Neural cell (in vitro differentiated cells): ENCODE measurements at regions not wholly inside any gene's neighbourhood (a gene's known extent, or its start where the extent isn't known, plus 50 kb on each side); places are given as distances from the start of the nearest gene placed in this dataset.

Source experiments
- H2AFZ ChIP-seq: fragments of 200-600, 300-800 bp; sonication (generic), shearing (Covaris generic); 2 replicates; pipeline ENCODE4 v1.6.0; 2014; ENCODE audit warnings: low read depth, mild to moderate bottlenecking, antibody characterized with exemption, low read length, moderate library complexity
- H3F3A ChIP-seq: fragments of 200-600 bp; shearing (Covaris generic); 2 replicates; pipeline ENCODE4 v1.6.1; 2016; ENCODE audit warnings: mild to moderate bottlenecking, moderate library complexity, mixed read lengths, antibody characterized with exemption, low read length; ENCODE audit not compliant: insufficient read depth, poor library complexity, severe bottlenecking
- H3K27ac ChIP-seq: fragments of 200-600, 300-800 bp; sonication (generic), shearing (Covaris generic); 2 replicates; pipeline ENCODE4 v1.5.1; 2014; ENCODE audit warnings: mild to moderate bottlenecking, low read length, moderate library complexity
- H3K27me3 ChIP-seq: fragments of 300-800, 200-600 bp; sonication (generic), shearing (Covaris generic); 2 replicates; pipeline ENCODE4 v1.6.0; 2014; ENCODE audit warnings: mild to moderate bottlenecking, low read depth, low read length, moderate library complexity; ENCODE audit not compliant: insufficient read depth
- H3K36me3 ChIP-seq: fragments of 300-800, 200-600 bp; sonication (generic), shearing (Covaris generic); 2 replicates; pipeline ENCODE4 v1.5.1; 2014; ENCODE audit warnings: mild to moderate bottlenecking, antibody characterized with exemption, low read length, moderate library complexity; ENCODE audit not compliant: insufficient read depth
- H3K4me2 ChIP-seq: fragments of 300-800, 200-600 bp; sonication (generic), shearing (Covaris generic); 2 replicates; pipeline ENCODE4 v1.6.0; 2014; ENCODE audit warnings: mild to moderate bottlenecking, low read length
- H3K4me3 ChIP-seq: fragments of 300-800, 200-600 bp; sonication (generic), shearing (Covaris generic); 2 replicates; pipeline ENCODE4 v1.5.1; 2014; ENCODE audit warnings: mild to moderate bottlenecking, low read length, moderate library complexity
- H3K79me2 ChIP-seq: fragments of 200-600 bp; shearing (Covaris generic); replicated peaks from 2 replicates; pipeline ENCODE4 v1.6.0; 2014; ENCODE audit warnings: mild to moderate bottlenecking, low read length, moderate library complexity; ENCODE audit not compliant: insufficient read depth
- H3K9ac ChIP-seq: fragments of 300-800, 200-600 bp; sonication (generic), shearing (Covaris generic); 2 replicates; pipeline ENCODE4 v1.6.1; 2016; ENCODE audit warnings: mild to moderate bottlenecking, low read length, mixed read lengths
- H3K9me2 ChIP-seq: fragments of 200-600 bp; shearing (Covaris generic); 2 replicates; pipeline ENCODE4 v1.6.1; 2016; ENCODE audit warnings: mild to moderate bottlenecking, low read length, mixed read lengths; ENCODE audit not compliant: insufficient read depth
- H3K9me3 ChIP-seq: fragments of 200-600, 300-800 bp; sonication (generic), shearing (Covaris generic); 2 replicates; pipeline ENCODE4 v1.6.1; 2016; ENCODE audit warnings: mild to moderate bottlenecking, mixed run types, low read length, moderate library complexity, mixed read lengths
- H4K20me1 ChIP-seq: fragments of 200-600 bp; shearing (Covaris generic); 2 replicates; pipeline ENCODE4 v1.6.1; 2016; ENCODE audit warnings: mild to moderate bottlenecking, mixed run types; ENCODE audit not compliant: insufficient read depth
- CTCF ChIP-seq: fragments of 450-650 bp; IDR thresholded peaks from 2 replicates; pipeline ENCODE4 v1.5.1; 2014; ENCODE audit warnings: antibody characterized with exemption, mild to moderate bottlenecking, moderate library complexity; ENCODE audit not compliant: poor library complexity, severe bottlenecking
- EP300 ChIP-seq: fragments of 450-650 bp; conservative IDR thresholded peaks from 2 replicates; pipeline ENCODE4 v1.6.1; 2014; ENCODE audit warnings: antibody characterized with exemption, mild to moderate bottlenecking, moderate library complexity; ENCODE audit not compliant: poor library complexity, severe bottlenecking
- EZH2 ChIP-seq: fragments of 200-600, 300-800 bp; shearing (Covaris generic), sonication (generic); IDR thresholded peaks from 2 replicates; pipeline ENCODE4 v1.6.1; 2014; ENCODE audit warnings: antibody characterized with exemption, low read length, borderline replicate concordance, mild to moderate bottlenecking; ENCODE audit not compliant: insufficient read depth, poor library complexity, severe bottlenecking
- MXI1 ChIP-seq: fragments of 450-650 bp; conservative IDR thresholded peaks from 2 replicates; pipeline ENCODE4 v1.6.1; 2014; ENCODE audit warnings: antibody characterized with exemption, mild to moderate bottlenecking; ENCODE audit not compliant: poor library complexity, severe bottlenecking
- POLR2AphosphoS5 ChIP-seq: IDR thresholded peaks from 2 replicates; pipeline ENCODE4 v1.6.1; 2012
- RAD21 ChIP-seq: fragments of 450-650 bp; conservative IDR thresholded peaks from 2 replicates; pipeline ENCODE4 v1.6.1; 2014; ENCODE audit warnings: antibody characterized with exemption, mild to moderate bottlenecking, moderate library complexity
- REST ChIP-seq: IDR thresholded peaks from 2 replicates; pipeline ENCODE4 v1.6.1; 2012; ENCODE audit warnings: borderline replicate concordance
- SMC3 ChIP-seq: fragments of 450-650 bp; conservative IDR thresholded peaks from 2 replicates; pipeline ENCODE4 v1.6.1; 2014; ENCODE audit warnings: antibody characterized with exemption, mild to moderate bottlenecking, moderate library complexity; ENCODE audit not compliant: poor library complexity
- TAF1 ChIP-seq: IDR thresholded peaks from 2 replicates; pipeline ENCODE4 v1.6.1; 2012; ENCODE audit warnings: low read depth

DNA sequence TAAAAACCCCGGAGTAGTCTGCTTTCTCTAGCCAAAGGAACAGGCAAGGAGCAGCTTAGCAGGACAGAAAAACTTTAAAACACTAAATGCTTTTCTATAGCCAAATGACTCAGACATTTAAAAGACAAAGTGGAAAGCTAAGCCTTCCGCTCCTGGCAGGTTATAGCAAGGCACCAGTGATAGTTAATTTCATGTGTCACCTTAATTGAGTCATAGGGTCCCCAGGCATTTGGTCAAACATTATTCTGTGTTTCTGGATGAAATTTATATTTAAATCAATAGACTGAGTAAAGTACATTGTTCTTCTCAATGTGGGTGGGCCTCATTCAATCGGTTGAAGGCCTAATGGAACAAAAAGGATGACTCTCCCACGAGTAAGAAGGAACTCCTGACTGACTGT lies 885.7 kb upstream of the ADGRL3 start:
- H3K79me2 ChIP-seq = no peaks in the 10 kb centered on the region
- H3F3A ChIP-seq = no peaks in the 10 kb centered on the region
- TF ChIP-seq TAF1 = no peak
- no peak for TF ChIP-seq MXI1
- no peak for TF ChIP-seq CTCF
- no peak for TF ChIP-seq SMC3
- TF ChIP-seq REST = no peak
- TF ChIP-seq RAD21 = no peak
- no peak for TF ChIP-seq EZH2
- TF ChIP-seq POLR2AphosphoS5 = no peak
- TF ChIP-seq EP300 = no peak
- H3K9ac ChIP-seq = no peak overlapping the region
- H3K27me3 ChIP-seq = no peaks in the 10 kb centered on the region
- H2AFZ ChIP-seq = no peak overlapping the region
- no peak overlapping the region for H3K4me3 ChIP-seq
- no peak overlapping the region for H3K27ac ChIP-seq
- H4K20me1 ChIP-seq = no peaks in the 10 kb centered on the region
- H3K36me3 ChIP-seq = no peaks in the 10 kb centered on the region
- no peaks in the 10 kb centered on the region for H3K9me3 ChIP-seq
- H3K9me2 ChIP-seq = no peaks in the 10 kb centered on the region
- no peak overlapping the region for H3K4me2 ChIP-seq

DNA sequence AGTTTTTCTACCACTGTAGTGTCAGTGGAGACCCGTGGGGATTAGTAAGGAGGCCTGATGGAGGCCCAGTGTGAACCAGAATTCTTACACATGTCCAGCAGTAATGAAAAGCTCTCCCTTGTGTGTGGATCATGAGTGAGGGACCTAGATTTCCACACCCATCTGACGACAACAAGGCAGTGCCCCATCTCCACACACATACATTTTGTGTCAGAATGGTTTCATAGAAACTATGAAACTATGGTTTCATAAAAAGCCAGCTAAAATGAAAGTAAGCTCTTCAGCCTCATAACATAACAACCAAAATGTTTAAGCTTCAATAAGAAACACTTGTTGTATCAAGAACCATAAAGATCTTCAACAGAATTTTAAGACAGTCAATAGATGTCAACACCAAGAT lies 884.5 kb upstream of the ADGRL3 start:
- Histone ChIP-seq H2AFZ (no peak overlapping the region), H3K27ac (no peak overlapping the region), H3K9me2 (no peaks in the 10 kb centered on the region), H3K36me3 (no peaks in the 10 kb centered on the region), H4K20me1 (no peaks in the 10 kb centered on the region), H3F3A (no peaks in the 10 kb centered on the region), H3K9me3 (no peaks in the 10 kb centered on the region), H3K27me3 (no peaks in the 10 kb centered on the region), H3K4me2 (no peak overlapping the region), H3K4me3 (no peak overlapping the region), H3K9ac (no peak overlapping the region), H3K79me2 (no peaks in the 10 kb centered on the region)
- TF ChIP-seq REST (no peak), CTCF (no peak), RAD21 (no peak), EP300 (no peak), TAF1 (no peak), SMC3 (no peak), EZH2 (no peak), MXI1 (no peak)
